ENCODE measurements at regions not wholly inside any gene's neighbourhood (a gene's known extent, or its start where the extent isn't known, plus 50 kb on each side); places are given as distances from the start of the nearest gene placed in this dataset.

GRCh38 chr12:63308671-63309070, 157.7 kb upstream of the AVPR1A start:
- no peak for ATAC-seq
- no peak overlapping the region for H3K4me3 ChIP-seq (replicated peaks in 1 of 3; ENCODE audit: insufficient read depth in 1 of 3, low read depth in 2 of 3, low read length in 3 of 3)
- TF ChIP-seq ZFP36 (IDR thresholded peaks at IDR 0.05; ENCODE audit: borderline replicate concordance, low read depth, low read length, partially characterized antibody) = no peak
- TF ChIP-seq ZNF558 (CRISPR knock-in tag; IDR thresholded peaks at IDR 0.05; ENCODE audit: borderline replicate concordance) = no peak
- TF ChIP-seq ZNF772 (CRISPR knock-in tag; IDR thresholded peaks at IDR 0.05) = no peak
- no peak for TF ChIP-seq SALL1 (CRISPR knock-in tag; IDR thresholded peaks at IDR 0.05)
- no peak for TF ChIP-seq SP2 (CRISPR knock-in tag; IDR thresholded peaks at IDR 0.05)
- no peak for TF ChIP-seq TBL1XR1 (IDR thresholded peaks at IDR 0.05; ENCODE audit: borderline replicate concordance, low read length, partially characterized antibody)
- no peak for TF ChIP-seq JUND (CRISPR knock-in tag; IDR thresholded peaks at IDR 0.05)
- no peak for TF ChIP-seq NONO (IDR thresholded peaks at IDR 0.05)
- TF ChIP-seq NONO (CRISPR knock-in tag; conservative IDR thresholded peaks at IDR 0.05) = no peak
- TF ChIP-seq TRAFD1 (CRISPR knock-in tag; IDR thresholded peaks at IDR 0.05; ENCODE audit: borderline replicate concordance) = no peak
- no peak for TF ChIP-seq ZNF230 (CRISPR knock-in tag; IDR thresholded peaks at IDR 0.05)
- TF ChIP-seq AKAP8 (CRISPR knock-in tag; IDR thresholded peaks at IDR 0.05) = no peak
- TF ChIP-seq FOXO4 (CRISPR knock-in tag; conservative IDR thresholded peaks at IDR 0.05) = no peak
- no peak for TF ChIP-seq ZNF737 (CRISPR knock-in tag; IDR thresholded peaks at IDR 0.05; ENCODE audit: borderline replicate concordance)
- H2AFZ ChIP-seq (ENCODE audit: low read length) = no peak overlapping the region
- no peaks in the 10 kb centered on the region for H3K4me1 ChIP-seq (ENCODE audit: insufficient read depth, low read length)
- FAIRE-seq = no peak
- in situ Hi-C loops (cut with HindIII; ENCODE audit: extremely low pct_ligation_motif_present, low pct_unique_long_range_greater_than_20kb) = no loop called here
- no peak overlapping the region for H3K27ac ChIP-seq (ENCODE audit: extremely low read length, insufficient read depth, low read length)
- ChIA-PET POLR2A (no interaction called here), CTCF (ENCODE audit: low intra/inter-chr PET ratio, low total read pairs) (no interaction called here)
- no peaks in the 10 kb centered on the region for H3K27me3 ChIP-seq (ENCODE audit: control insufficient read depth in 1 of 2, insufficient read depth in 2 of 2, low read length in 2 of 2)
- H3K9me3 ChIP-seq (ENCODE audit: low read length) = no peaks in the 10 kb centered on the region
- WGBS (ENCODE audit: low lambda C conversion rate) = 3% methylated on average over 3 of the region's 3 CpGs
- no peak overlapping the region for H3K9ac ChIP-seq (ENCODE audit: insufficient read depth, low read depth, low read length)
- H4K20me1 ChIP-seq (ENCODE audit: insufficient read depth, low read length) = no peaks in the 10 kb centered on the region
- H3K4me2 ChIP-seq (ENCODE audit: low read depth, low read length) = no peak overlapping the region
- no peaks in the 10 kb centered on the region for H3K36me3 ChIP-seq (replicated peaks in 1 of 2; ENCODE audit: control insufficient read depth in 1 of 2, insufficient read depth in 2 of 2, low read length in 2 of 2)
- intact Hi-C loops (cut with micrococcal nuclease; ENCODE audit: unreplicated experiment) = no loop called here
- no peaks in the 10 kb centered on the region for H3K79me2 ChIP-seq (ENCODE audit: insufficient read depth, low read length)
- BruUV-seq (replicated peaks) = no TSS peak
- DNase-seq (ENCODE audit: low spot score) = no peak

Measured in HepG2 (cell line).